ENCODE measurements at regions not wholly inside any gene's neighbourhood (a gene's known extent, or its start where the extent isn't known, plus 50 kb on each side); places are given as distances from the start of the nearest gene placed in this dataset.

DNA sequence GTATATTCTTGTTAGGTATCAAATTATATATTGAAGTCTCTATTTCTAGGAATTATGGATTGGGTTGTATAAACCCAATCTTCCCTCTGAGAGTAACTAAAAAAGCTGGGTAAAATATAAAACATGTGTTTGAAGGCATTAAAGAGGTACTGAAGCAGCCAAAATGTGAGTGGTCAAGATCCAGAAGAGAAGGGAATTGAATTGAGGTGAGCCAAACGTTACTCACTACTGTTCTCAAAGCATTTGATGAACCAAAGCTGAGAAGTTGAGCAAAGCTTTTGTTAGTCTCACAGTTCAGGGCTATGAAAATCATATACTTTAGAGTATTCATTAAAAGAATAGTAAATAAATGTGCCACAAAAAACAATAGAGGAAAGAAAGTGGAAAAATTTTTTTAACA, 365.8 kb downstream of the BCKDHB start:
- TF ChIP-seq, protein P1, sequence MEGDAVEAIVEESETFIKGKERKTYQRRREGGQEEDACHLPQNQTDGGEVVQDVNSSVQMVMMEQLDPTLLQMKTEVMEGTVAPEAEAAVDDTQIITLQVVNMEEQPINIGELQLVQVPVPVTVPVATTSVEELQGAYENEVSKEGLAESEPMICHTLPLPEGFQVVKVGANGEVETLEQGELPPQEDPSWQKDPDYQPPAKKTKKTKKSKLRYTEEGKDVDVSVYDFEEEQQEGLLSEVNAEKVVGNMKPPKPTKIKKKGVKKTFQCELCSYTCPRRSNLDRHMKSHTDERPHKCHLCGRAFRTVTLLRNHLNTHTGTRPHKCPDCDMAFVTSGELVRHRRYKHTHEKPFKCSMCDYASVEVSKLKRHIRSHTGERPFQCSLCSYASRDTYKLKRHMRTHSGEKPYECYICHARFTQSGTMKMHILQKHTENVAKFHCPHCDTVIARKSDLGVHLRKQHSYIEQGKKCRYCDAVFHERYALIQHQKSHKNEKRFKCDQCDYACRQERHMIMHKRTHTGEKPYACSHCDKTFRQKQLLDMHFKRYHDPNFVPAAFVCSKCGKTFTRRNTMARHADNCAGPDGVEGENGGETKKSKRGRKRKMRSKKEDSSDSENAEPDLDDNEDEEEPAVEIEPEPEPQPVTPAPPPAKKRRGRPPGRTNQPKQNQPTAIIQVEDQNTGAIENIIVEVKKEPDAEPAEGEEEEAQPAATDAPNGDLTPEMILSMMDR (conservative IDR thresholded peaks at IDR 0.05; ENCODE audit: low read depth, low read length) = no peak
- no peak for TF ChIP-seq EZH2 (IDR thresholded peaks at IDR 0.05; ENCODE audit: borderline replicate concordance, low read depth, low read length, poor library complexity, severe bottlenecking)
